Activated T-helper 1 cell treated with anti-CD3 and anti-CD28 coated beads, Interleukin-12 subunit alpha, Interleukin-12 subunit beta, Interleukin-2, Interleukin-4 antibody, amounts not matched to agents 30 ng/mL and 10 ng/mL and 1 ng/mL, durations not matched to agents 14 hours and 24 hours and 36 hours (primary cell): ENCODE measurements at regions not wholly inside any gene's neighbourhood (a gene's known extent, or its start where the extent isn't known, plus 50 kb on each side); places are given as distances from the start of the nearest gene placed in this dataset.

Experiments used
- DNase-seq: peaks from one replicate; pipeline ENCODE4 v3.0.0; 2021; ENCODE audit warnings: low spot score
- H3K27ac Mint-ChIP-seq: one replicate; pipeline ENCODE4 v1.8.0; 2021; ENCODE audit warnings: mild to moderate bottlenecking, mixed read lengths
- H3K27me3 Mint-ChIP-seq: one replicate; pipeline ENCODE4 v1.8.0; 2022; ENCODE audit warnings: mild to moderate bottlenecking, moderate library complexity, mixed read lengths; ENCODE audit not compliant: insufficient read depth
- H3K36me3 Mint-ChIP-seq: one replicate; pipeline ENCODE4 v1.8.0; 2021; ENCODE audit warnings: low read depth, mixed read lengths
- H3K4me1 Mint-ChIP-seq: one replicate; pipeline ENCODE4 v1.8.0; 2021; ENCODE audit warnings: low read depth, mixed read lengths
- H3K4me3 Mint-ChIP-seq: one replicate; pipeline ENCODE4 v1.8.0; 2021; ENCODE audit warnings: mild to moderate bottlenecking, moderate library complexity, mixed read lengths
- H3K9me3 Mint-ChIP-seq: one replicate; pipeline ENCODE4 v1.8.0; 2021; ENCODE audit warnings: mixed read lengths
- intact Hi-C: fragments of 100-400 bp; cut with micrococcal nuclease; formaldehyde crosslinking; loops from one replicate; pipeline ENCODE4 v1.15.1; 2024

DNA sequence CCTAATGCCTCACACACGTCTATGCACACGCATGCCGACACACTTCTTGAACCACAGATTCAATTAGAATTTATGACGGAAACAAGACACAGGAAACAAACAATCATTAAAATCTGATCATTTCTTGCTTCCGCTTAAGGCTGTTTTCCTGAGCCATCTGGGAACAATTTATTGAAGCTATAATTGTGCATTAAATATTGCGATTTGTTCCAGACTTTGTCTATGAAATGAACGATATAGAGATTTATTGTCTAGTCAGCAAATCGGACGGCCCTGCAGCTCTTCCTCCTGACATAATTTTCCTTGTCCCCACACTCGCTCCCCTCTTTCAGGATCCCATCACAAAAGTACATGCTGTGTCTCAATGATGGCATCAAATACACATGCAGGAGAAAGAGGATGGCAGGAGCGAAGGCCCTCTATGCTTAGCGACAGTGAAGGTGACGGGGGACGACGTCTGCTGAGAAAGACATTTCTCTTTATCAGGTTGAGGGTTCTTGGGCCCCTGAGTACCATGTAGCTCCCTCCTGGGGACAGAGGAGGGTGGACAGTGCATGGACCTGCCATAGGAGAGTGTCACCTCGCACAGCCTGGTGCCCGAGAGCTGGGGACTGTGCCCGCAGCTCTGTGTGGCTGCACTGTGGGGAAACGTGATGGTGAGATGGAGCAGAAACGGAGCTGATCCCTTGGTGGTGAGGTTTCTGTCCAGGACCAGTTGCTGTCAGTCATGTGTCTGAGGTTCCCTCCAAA is 157.3 kb downstream of the ACKR3 start:
- Mint-ChIP-seq H3K27me3 (no peaks in the 10 kb centered on the region), H3K36me3 (no peaks in the 10 kb centered on the region), H3K9me3 (no peaks in the 10 kb centered on the region), H3K27ac (no peak overlapping the region), H3K4me3 (no peak overlapping the region), H3K4me1 (no peaks in the 10 kb centered on the region)
- intact Hi-C loops, result no loop called here
- DNase-seq, result no peak

DNA sequence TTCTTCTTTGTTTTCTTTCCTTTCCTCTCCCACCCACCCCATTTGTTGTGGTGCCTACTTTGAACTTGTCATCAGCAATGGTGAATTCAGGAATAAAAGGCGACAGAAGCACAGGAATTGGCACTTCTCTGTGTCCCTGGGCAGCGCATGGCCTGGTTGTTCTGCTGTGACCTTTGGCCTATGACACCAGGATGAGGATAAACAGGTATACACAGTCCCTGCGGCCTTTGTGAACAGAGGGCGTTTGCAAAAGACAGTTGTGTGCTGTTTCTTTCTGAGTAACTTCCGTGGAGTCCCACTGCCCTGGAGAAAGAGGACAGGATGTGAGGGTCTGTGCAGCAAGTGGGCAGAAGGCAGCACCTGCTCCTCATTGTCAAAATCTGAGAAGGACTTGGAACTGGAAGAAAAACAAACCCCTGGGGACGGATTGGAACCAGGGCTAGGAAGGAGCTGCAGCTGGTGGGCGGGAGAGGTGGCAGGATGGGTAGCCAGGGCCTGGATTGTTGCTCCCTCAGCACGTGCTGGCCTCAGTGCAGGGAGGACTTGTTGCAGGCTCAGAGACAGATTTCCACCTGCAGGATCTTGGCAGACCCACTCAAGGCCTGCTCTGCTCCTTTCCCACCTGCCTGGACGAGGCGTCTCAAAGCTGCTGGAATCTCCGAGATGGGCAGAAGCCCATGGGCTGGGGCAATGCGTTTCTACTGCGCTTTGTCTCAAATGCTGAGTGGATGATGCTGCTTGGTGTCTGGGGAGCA is 159.5 kb downstream of the ACKR3 start:
- no peaks in the 10 kb centered on the region for H3K4me1 Mint-ChIP-seq
- H3K36me3 Mint-ChIP-seq, result no peaks in the 10 kb centered on the region
- H3K9me3 Mint-ChIP-seq, result no peaks in the 10 kb centered on the region
- intact Hi-C loops, result no loop called here
- H3K27me3 Mint-ChIP-seq, result no peaks in the 10 kb centered on the region
- DNase-seq, result no peak
- no peak overlapping the region for H3K27ac Mint-ChIP-seq
- H3K4me3 Mint-ChIP-seq, result no peak overlapping the region

DNA sequence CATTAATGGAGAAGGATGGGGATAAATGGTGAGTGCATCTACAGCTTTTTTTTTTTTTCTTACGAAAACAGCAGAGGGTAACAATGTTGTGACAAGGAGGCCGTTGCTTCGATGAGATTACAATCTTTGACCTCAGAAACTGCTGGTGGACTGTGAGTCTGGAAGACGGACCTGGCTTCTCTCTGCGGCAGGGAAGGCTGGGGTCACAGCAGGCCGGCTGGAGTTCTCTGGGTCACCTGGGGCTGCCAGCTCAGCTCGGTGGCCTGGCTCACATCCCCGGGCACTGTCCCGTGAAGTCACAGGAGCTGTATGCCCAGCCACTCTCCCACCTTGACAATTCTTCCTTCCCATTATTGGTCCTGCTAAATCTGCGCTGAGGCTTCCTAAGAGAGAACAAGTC is 160.8 kb downstream of the ACKR3 start:
- Mint-ChIP-seq H3K27me3 (no peaks in the 10 kb centered on the region), H3K27ac (no peak overlapping the region), H3K36me3 (no peaks in the 10 kb centered on the region), H3K4me3 (no peak overlapping the region), H3K9me3 (no peaks in the 10 kb centered on the region), H3K4me1 (no peaks in the 10 kb centered on the region)
- DNase-seq, result no peak
- intact Hi-C loops, result no loop called here

DNA sequence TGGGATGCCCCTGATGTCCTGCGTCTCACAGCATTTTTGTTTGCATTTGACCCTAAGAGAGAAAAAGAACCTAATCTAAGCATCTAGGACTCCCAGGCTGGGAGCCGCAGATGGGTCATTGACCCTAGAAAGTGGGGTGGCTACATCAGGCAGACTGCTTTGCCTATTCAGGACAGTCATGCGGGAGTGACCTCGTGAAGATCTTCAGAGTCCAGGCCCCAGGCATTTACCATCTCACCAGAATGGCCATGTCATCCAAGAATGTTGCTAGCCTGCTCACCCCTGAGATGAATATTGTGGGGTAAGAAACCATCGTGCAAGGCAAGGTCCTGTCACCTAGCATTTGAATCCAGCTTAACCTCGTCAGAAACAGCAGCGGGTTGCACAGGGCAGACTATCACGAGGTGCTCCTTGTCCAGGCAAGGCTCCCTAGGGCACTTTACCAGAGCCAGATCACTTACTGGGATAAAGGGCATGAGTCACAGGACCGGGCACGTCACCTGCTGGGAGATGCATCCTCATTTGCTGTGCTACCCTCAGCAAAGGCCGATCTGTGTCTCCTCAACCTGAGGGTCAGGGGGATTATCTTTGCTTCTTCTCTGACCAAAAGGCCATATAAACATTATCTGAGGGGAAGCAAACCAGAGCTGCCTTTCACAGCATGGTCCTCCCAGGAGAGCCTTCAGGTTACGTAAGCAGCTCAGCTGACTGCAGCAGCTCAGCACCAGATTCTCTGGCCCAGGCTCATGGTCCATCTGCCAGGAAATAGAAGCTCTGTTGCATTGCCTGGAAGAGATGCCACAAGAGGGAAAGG is 162.3 kb downstream of the ACKR3 start:
- Mint-ChIP-seq H3K9me3 (no peaks in the 10 kb centered on the region), H3K27ac (no peak overlapping the region), H3K27me3 (no peaks in the 10 kb centered on the region), H3K36me3 (no peaks in the 10 kb centered on the region), H3K4me1 (no peaks in the 10 kb centered on the region), H3K4me3 (no peak overlapping the region)
- DNase-seq, result no peak
- intact Hi-C loops, result no loop called here

DNA sequence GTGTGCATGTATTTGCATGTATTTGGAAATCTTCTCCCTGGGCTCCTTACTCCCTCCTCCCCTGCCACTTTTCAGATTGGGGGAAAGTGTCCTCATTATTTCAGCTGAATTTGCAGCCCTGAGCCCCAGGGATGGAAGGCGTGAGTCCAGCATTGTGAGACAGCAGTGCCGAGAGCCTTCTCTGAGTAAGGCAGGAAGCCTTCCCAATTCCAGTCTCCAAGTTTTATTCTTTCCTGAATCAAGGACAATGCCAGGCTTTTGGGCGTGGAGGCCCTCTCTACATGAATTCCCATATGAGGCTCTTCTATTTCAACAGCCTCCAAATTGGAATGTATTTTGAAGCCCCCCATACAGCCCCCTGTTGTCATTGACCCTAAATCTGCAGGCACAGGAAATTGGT is 163.5 kb downstream of the ACKR3 start:
- Mint-ChIP-seq H3K36me3 (no peaks in the 10 kb centered on the region), H3K4me3 (no peak overlapping the region)
- intact Hi-C loops, result no loop called here

DNA sequence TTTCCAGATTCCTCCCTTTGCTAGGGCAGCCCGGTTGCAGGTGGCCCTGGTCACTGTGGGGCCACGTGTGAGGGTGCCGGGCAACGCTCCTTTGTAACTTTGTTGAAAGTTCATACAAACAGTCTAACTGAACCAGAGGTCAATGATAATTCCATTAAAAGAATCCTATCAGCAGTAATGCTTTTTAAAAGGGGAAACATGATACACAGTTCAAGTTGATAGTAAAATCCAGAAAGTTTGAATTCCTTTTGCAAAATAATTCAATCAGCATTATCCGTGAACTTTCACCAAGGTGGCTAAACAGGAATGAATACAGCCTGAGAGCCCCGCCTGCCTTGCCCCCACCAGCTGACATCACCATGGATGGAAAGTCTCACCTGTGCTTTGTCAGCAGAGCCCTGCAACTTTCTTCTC is 166.2 kb downstream of the ACKR3 start:
- no peaks in the 10 kb centered on the region for H3K9me3 Mint-ChIP-seq
- H3K36me3 Mint-ChIP-seq, result no peaks in the 10 kb centered on the region
- H3K27ac Mint-ChIP-seq, result no peak overlapping the region
- DNase-seq, result no peak
- H3K4me3 Mint-ChIP-seq, result no peak overlapping the region
- H3K27me3 Mint-ChIP-seq, result no peaks in the 10 kb centered on the region
- no peaks in the 10 kb centered on the region for H3K4me1 Mint-ChIP-seq
- intact Hi-C loops, result no loop called here

More for the DNA sequence above, 163.5 kb downstream of the ACKR3 start:
- no peak overlapping the region for H3K27ac Mint-ChIP-seq
- no peak for DNase-seq
- H3K9me3 Mint-ChIP-seq, result no peaks in the 10 kb centered on the region
- no peaks in the 10 kb centered on the region for H3K4me1 Mint-ChIP-seq
- no peaks in the 10 kb centered on the region for H3K27me3 Mint-ChIP-seq

DNA sequence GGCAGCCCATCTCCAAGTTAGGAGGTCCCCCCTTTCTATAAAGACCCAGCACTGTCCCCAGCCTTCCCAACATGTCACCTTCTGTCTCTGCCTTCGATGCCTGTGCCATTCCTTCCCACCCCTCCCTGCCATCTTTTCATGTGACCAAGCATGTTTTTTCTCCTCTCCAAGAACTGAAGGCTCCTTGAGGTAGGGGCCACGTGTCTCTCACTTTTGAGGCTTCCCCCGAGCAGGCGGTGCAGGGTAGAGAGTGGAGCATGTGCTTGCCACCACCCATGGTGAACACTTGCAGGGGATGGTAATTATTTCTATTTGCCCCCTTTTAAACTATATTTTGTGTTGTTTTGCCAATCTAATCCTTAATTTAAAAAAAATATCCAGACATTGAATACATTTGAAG is 168.4 kb downstream of the ACKR3 start:
- no peak for DNase-seq
- H3K27me3 Mint-ChIP-seq, result peaks cover 2% of the 10 kb centered on the region
- H3K4me1 Mint-ChIP-seq, result no peaks in the 10 kb centered on the region
- no peak overlapping the region for H3K4me3 Mint-ChIP-seq
- intact Hi-C loops, result no loop called here
- no peak overlapping the region for H3K27ac Mint-ChIP-seq
- no peaks in the 10 kb centered on the region for H3K9me3 Mint-ChIP-seq
- no peaks in the 10 kb centered on the region for H3K36me3 Mint-ChIP-seq

DNA sequence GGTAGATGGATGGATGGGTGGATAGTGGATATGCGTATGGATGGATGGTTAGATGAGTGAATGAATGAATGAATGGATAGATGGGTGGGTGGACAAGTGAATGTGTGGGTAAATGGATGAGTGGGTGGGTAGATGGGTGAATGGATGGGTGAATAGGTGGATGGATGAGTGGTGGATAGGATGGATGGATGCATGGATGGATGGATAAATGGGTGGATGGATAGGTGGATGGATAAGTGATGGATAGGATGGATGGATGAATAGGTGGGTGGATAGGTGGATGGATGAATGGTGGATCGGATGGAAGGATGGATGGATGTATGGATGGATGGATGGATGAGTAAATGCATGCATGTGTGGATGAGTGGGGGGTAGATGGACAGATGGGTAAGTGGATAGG is 169.3 kb downstream of the ACKR3 start:
- intact Hi-C loops, result no loop called here

DNA sequence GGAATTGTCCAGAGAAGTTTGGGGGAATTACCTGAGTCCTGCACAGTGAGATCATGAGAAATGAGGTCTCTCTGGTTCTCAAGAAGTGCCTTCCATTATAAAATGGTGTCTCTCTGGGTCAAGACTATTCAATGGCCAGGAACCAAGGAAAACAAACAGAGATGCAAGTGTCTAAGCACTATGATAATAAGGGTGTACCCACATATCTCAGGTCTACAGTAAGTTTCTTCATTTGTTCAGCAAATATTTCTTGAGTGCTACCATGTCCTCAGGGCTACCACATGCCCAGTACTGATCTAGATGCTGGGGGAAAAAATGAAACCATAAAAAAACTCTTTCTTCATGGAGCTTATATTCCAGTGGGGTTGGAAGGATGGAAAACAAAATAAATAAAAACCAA is 170.0 kb downstream of the ACKR3 start:
- no peaks in the 10 kb centered on the region for H3K36me3 Mint-ChIP-seq
- peaks cover 2% of the 10 kb centered on the region for H3K27me3 Mint-ChIP-seq
- no peak overlapping the region for H3K27ac Mint-ChIP-seq
- no peak overlapping the region for H3K4me3 Mint-ChIP-seq
- intact Hi-C loops, result no loop called here
- H3K4me1 Mint-ChIP-seq, result no peaks in the 10 kb centered on the region
- no peaks in the 10 kb centered on the region for H3K9me3 Mint-ChIP-seq
- no peak for DNase-seq

More for the DNA sequence above, 169.3 kb downstream of the ACKR3 start:
- Mint-ChIP-seq H3K27ac (no peak overlapping the region), H3K27me3 (peaks cover 2% of the 10 kb centered on the region), H3K9me3 (no peaks in the 10 kb centered on the region), H3K4me1 (no peaks in the 10 kb centered on the region), H3K36me3 (no peaks in the 10 kb centered on the region), H3K4me3 (no peak overlapping the region)
- DNase-seq, result no peak

DNA sequence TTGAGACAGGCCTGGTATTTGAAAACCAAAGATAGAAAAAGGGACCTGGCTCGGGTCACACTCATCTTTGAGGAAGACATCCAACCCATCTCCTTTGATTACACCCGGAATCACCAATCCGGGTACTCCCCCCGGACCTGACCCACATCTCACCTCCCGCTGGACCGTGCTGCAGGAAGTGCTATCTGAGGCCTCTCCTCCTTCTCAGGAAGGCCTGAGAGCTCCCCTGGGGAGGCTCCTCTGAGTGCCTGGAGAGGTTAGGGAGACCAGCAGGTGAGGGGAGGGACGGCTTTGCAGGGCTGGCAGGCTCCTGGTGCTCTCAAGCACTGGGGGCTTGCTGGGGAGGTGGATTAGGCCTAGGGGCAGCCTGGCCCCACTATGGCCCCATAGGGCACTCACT is 170.9 kb downstream of the ACKR3 start:
- no peaks in the 10 kb centered on the region for H3K36me3 Mint-ChIP-seq

DNA sequence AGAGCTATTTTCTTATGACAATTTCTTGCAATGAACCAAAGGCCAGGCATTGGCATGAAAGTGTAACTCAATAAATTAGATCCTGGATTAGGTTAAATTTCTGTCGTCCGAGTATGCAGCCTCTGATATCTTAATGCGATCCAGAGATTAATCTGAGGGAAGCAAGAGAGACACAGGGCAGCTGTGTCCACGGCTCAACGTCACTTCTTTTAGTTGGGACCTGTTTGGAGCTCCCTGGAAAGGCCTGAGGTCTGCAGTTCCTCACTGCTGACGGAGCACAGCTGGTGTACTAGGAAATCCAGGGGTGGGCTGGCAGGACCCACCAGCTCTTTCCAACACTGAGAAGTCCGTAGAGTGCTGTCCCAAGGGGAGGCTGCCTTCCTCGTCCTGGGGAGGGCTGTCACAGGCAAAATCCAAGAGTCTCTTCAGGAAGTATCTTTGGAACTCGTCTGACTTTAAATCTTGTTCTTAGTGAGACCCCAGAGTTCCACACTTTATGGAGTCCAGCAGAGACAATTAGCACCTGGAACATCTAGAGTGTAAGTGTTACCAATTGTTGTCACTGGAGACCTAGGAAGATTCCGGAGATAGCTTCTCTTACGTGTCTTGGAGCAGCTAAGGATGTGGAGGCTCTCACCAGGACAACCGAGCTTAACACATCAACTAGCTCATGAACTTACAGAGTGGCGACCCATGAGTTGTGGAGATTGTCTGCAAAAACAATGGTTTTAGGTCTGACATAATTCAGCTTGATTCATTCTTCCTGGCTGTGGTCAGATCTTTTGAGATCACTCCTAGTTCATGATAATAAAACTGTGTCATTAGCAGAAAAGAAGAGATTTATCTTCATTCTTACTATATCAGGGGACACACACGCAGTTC is 173.7 kb downstream of the ACKR3 start:
- Mint-ChIP-seq H3K27ac (no peak overlapping the region), H3K36me3 (no peaks in the 10 kb centered on the region), H3K9me3 (no peaks in the 10 kb centered on the region), H3K27me3 (peaks cover 4% of the 10 kb centered on the region), H3K4me3 (no peak overlapping the region), H3K4me1 (no peaks in the 10 kb centered on the region)
- DNase-seq, result no peak
- intact Hi-C loops, result no loop called here

More for the DNA sequence above, 170.9 kb downstream of the ACKR3 start:
- Mint-ChIP-seq H3K4me3 (no peak overlapping the region), H3K27ac (no peak overlapping the region), H3K27me3 (peaks cover 2% of the 10 kb centered on the region), H3K4me1 (no peaks in the 10 kb centered on the region), H3K9me3 (no peaks in the 10 kb centered on the region)
- DNase-seq, result no peak
- intact Hi-C loops, result no loop called here

DNA sequence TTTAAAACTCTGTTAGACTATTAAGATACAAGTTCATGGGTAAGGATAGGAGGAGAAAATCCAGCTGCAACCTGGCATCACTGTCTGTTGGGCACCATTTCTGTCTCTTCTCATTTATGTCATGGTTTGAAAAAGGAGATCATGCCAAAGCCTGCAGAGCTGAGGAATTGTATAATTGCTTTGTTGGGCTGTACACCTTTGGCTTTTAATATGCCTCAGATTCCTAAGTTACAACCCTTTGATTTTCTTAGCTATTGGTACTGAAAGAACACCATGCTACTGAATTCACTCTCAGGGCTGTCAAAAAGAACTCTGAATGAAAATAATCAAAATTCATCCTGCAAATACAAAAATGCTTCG is 174.3 kb downstream of the ACKR3 start:
- no peaks in the 10 kb centered on the region for H3K9me3 Mint-ChIP-seq
- intact Hi-C loops, result no loop called here
- no peaks in the 10 kb centered on the region for H3K4me1 Mint-ChIP-seq
- H3K27ac Mint-ChIP-seq, result no peak overlapping the region
- no peak for DNase-seq
- no peaks in the 10 kb centered on the region for H3K36me3 Mint-ChIP-seq
- H3K4me3 Mint-ChIP-seq, result no peak overlapping the region
- H3K27me3 Mint-ChIP-seq, result peaks cover 5% of the 10 kb centered on the region
